ENCODE measurements at regions not wholly inside any gene's neighbourhood (a gene's known extent, or its start where the extent isn't known, plus 50 kb on each side); places are given as distances from the start of the nearest gene placed in this dataset.

- TF ChIP-seq CTCF (IDR thresholded peaks at IDR 0.05; ENCODE audit: borderline replicate concordance, insufficient read depth, low read depth, low read length), result no peak
- H3K4me3 ChIP-seq (ENCODE audit: low read depth, low read length), result no peak overlapping the region
These were observed 365.7 kb downstream of the FGF13 start for GRCh38 chrX:138345801-138346200.

DNA sequence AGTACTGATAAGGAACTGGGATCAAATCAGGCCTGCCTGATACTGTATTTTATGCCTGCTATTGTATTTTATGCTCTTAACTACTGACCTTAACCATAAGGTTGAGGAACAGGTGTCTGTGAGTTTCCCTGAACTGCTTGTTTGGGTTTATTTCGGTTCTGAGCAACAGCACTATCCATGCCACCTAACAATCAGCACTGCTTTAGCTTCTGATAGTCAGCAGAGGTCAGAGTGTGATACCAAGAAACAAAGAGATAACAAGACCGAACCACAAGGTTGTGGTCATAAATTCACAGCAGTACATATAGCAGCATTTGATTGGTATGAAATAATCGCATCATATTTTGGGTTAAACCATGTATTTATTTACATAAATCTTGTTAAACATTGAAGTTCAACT, 362.2 kb downstream of the FGF13 start:
- TF ChIP-seq CTCF (IDR thresholded peaks at IDR 0.05; ENCODE audit: borderline replicate concordance, insufficient read depth, low read depth, low read length), result no peak
- H3K4me3 ChIP-seq (ENCODE audit: low read depth, low read length), result no peak overlapping the region

DNA sequence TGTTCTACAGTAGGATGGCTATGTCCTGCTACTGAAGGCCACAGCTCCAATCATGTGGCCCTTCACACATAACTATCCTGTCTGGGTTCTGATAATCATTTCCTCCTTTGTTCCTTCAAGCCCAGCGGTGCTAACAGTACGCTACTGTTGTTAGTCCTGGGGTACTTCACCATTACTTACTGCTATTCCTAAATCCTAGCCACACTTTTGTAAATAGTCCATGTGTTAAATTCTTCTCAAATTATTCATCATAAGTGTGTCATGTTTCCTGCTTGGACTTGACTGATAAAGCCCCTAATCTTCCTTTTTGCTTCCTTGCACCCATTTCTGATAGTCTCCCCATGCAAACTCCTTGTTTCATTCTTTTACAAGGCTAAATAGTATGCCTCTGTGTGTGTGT, 332.6 kb downstream of the FGF13 start:
- no peak overlapping the region for H3K4me3 ChIP-seq (ENCODE audit: low read depth, low read length)
- TF ChIP-seq CTCF (IDR thresholded peaks at IDR 0.05; ENCODE audit: borderline replicate concordance, insufficient read depth, low read depth, low read length), result no peak

- no peak overlapping the region for H3K4me3 ChIP-seq (ENCODE audit: low read depth, low read length)
- TF ChIP-seq CTCF (IDR thresholded peaks at IDR 0.05; ENCODE audit: borderline replicate concordance, insufficient read depth, low read depth, low read length), result no peak
These were observed 303.4 kb downstream of the FGF13 start for GRCh38 chrX:138408101-138408500.

- TF ChIP-seq CTCF (IDR thresholded peaks at IDR 0.05; ENCODE audit: borderline replicate concordance, insufficient read depth, low read depth, low read length), result no peak
- H3K4me3 ChIP-seq (ENCODE audit: low read depth, low read length), result no peak overlapping the region
These were observed 300.5 kb downstream of the FGF13 start for GRCh38 chrX:138411048-138411447.
